Trophoblast cell (in vitro differentiated cells and primary cell): ENCODE measurements at regions not wholly inside any gene's neighbourhood (a gene's known extent, or its start where the extent isn't known, plus 50 kb on each side); places are given as distances from the start of the nearest gene placed in this dataset.

ENCODE experiments used
- DNase-seq, 2 donors: peaks; one replicate each; pipeline ENCODE4 v3.0.0-alpha.2; 2016
- H2AFZ ChIP-seq: 2 replicates; pipeline ENCODE4 v1.6.1; 2013; ENCODE audit warnings: low read length, moderate library complexity, mild to moderate bottlenecking; ENCODE audit not compliant: insufficient read depth, poor library complexity
- H2AK5ac ChIP-seq: 2 replicates; pipeline ENCODE4 v1.6.1; 2013; ENCODE audit warnings: mild to moderate bottlenecking, low read length
- H2BK120ac ChIP-seq: 2 replicates; pipeline ENCODE4 v1.6.1; 2013; ENCODE audit warnings: low read length, mild to moderate bottlenecking, moderate library complexity; ENCODE audit not compliant: insufficient read depth, poor library complexity
- H2BK12ac ChIP-seq: 2 replicates; pipeline ENCODE4 v1.6.1; 2013; ENCODE audit warnings: mild to moderate bottlenecking, low read length, moderate library complexity
- H2BK5ac ChIP-seq: 2 replicates; pipeline ENCODE4 v1.6.1; 2013; ENCODE audit warnings: low read length, low read depth, moderate library complexity, mild to moderate bottlenecking; ENCODE audit not compliant: poor library complexity
- H3K14ac ChIP-seq: 2 replicates; pipeline ENCODE4 v1.6.1; 2013; ENCODE audit warnings: mild to moderate bottlenecking, low read length
- H3K18ac ChIP-seq: 2 replicates; pipeline ENCODE4 v1.6.1; 2013; ENCODE audit warnings: mild to moderate bottlenecking, low read length
- H3K23ac ChIP-seq: 2 replicates; pipeline ENCODE4 v1.6.1; 2013; ENCODE audit warnings: low read length
- H3K27ac ChIP-seq: 2 replicates; pipeline ENCODE4 v1.5.1; 2013; ENCODE audit warnings: low read depth, mild to moderate bottlenecking, inconsistent platforms, low read length, moderate library complexity
- H3K27me3 ChIP-seq: 2 replicates; pipeline ENCODE4 v1.6.1; 2013; ENCODE audit warnings: inconsistent platforms, mild to moderate bottlenecking, low read length, moderate library complexity; ENCODE audit not compliant: insufficient read depth
- H3K36me3 ChIP-seq, 2 experiments: 1 replicate in 1 of 2; 2 replicates in 1 of 2; pipeline ENCODE4 v1.6.1; 2013; ENCODE audit warnings: low read length in 2 of 2, mild to moderate bottlenecking in 2 of 2, moderate library complexity in 1 of 2; ENCODE audit not compliant: insufficient read depth in 2 of 2, control insufficient read depth in 1 of 2
- H3K4ac ChIP-seq: 2 replicates; pipeline ENCODE4 v1.6.1; 2013; ENCODE audit warnings: low read depth, mild to moderate bottlenecking, low read length, moderate library complexity
- H3K4me1 ChIP-seq, 2 experiments: 1 replicate in 1 of 2; 2 replicates in 1 of 2; pipeline ENCODE4 v1.6.1; 2013; ENCODE audit warnings: low read length in 2 of 2, mild to moderate bottlenecking in 2 of 2, moderate library complexity in 1 of 2; ENCODE audit not compliant: insufficient read depth in 2 of 2, control insufficient read depth in 1 of 2
- H3K4me2 ChIP-seq: 2 replicates; pipeline ENCODE4 v1.6.1; 2013; ENCODE audit warnings: inconsistent platforms, mild to moderate bottlenecking, low read length, moderate library complexity
- H3K4me3 ChIP-seq: 2 replicates; pipeline ENCODE4 v1.5.1; 2013; ENCODE audit warnings: mild to moderate bottlenecking, low read depth, low read length, inconsistent platforms
- H3K79me1 ChIP-seq: one replicate; pipeline ENCODE4 v1.6.1; 2013; ENCODE audit warnings: low read length
- H3K79me2 ChIP-seq: 2 replicates; pipeline ENCODE4 v1.6.1; 2013; ENCODE audit warnings: low read length, mild to moderate bottlenecking; ENCODE audit not compliant: control insufficient read depth, insufficient read depth, poor library complexity
- H3K9ac ChIP-seq: 2 replicates; pipeline ENCODE4 v1.6.1; 2013; ENCODE audit warnings: mild to moderate bottlenecking, low read length
- H3K9me3 ChIP-seq: 2 replicates; pipeline ENCODE4 v1.6.1; 2013; ENCODE audit warnings: low read depth, mild to moderate bottlenecking, control low read depth, inconsistent platforms, low read length; ENCODE audit not compliant: insufficient read depth
- H4K12ac ChIP-seq: 2 replicates; pipeline ENCODE4 v1.6.1; 2013; ENCODE audit warnings: low read depth, mild to moderate bottlenecking, low read length, moderate library complexity
- H4K8ac ChIP-seq: 2 replicates; pipeline ENCODE4 v1.6.1; 2013; ENCODE audit warnings: low read depth, mild to moderate bottlenecking, low read length, moderate library complexity
- H4K91ac ChIP-seq: one replicate; pipeline ENCODE4 v1.6.1; 2013; ENCODE audit warnings: low read depth, mild to moderate bottlenecking, low read length, moderate library complexity
- WGBS: extraction: QIAGEN DNeasy Blood & Tissue Kit; methylation state at CpG from one replicate; pipeline ENCODE4 v1.1.7; 2013; ENCODE audit warnings: missing lambda C conversion rate; ENCODE audit not compliant: insufficient read length, insufficient coverage; ENCODE audit errors: extremely low coverage; 5-methylcytosine and 5-hydroxymethylcytosine counted together

- Histone ChIP-seq H3K4me3 (no peak overlapping the region), H2BK12ac (no peak overlapping the region), H3K14ac (no peak overlapping the region), H3K79me2 (no peaks in the 10 kb centered on the region), H4K8ac (no peak overlapping the region), H3K4ac (no peak overlapping the region), H2AK5ac (no peak overlapping the region), H3K4me2 (no peak overlapping the region), H3K27ac (no peak overlapping the region), H4K12ac (no peak overlapping the region), H3K27me3 (no peaks in the 10 kb centered on the region), H2BK120ac (no peak overlapping the region), H3K23ac (no peak overlapping the region), H3K9ac (no peak overlapping the region), H4K91ac (no peak overlapping the region), H2BK5ac (no peak overlapping the region), H3K4me1 (no peaks in the 10 kb centered on the region), H3K79me1 (no peaks in the 10 kb centered on the region), H2AFZ (no peak overlapping the region), H3K18ac (no peak overlapping the region), H3K9me3 (no peaks in the 10 kb centered on the region), H3K36me3 (no peaks in the 10 kb centered on the region)
- no CpG with 5 or more reads among the region's 10 CpGs for WGBS
- DNase-seq = no peak
These were observed 238.2 kb upstream of the NOX3 start for GRCh38 chr6:155693573-155694418.

GRCh38 chr6:155690820-155691219 lies 235.2 kb upstream of the NOX3 start:
- no peak overlapping the region for H3K23ac ChIP-seq
- DNase-seq = no peak
- H3K9ac ChIP-seq = no peak overlapping the region
- H2BK12ac ChIP-seq = no peak overlapping the region
- H3K4me3 ChIP-seq = no peak overlapping the region
- no peaks in the 10 kb centered on the region for H3K36me3 ChIP-seq
- no peak overlapping the region for H4K8ac ChIP-seq
- WGBS = no CpG with 5 or more reads among the region's 3 CpGs
- no peak overlapping the region for H3K18ac ChIP-seq
- H4K12ac ChIP-seq = no peak overlapping the region
- no peak overlapping the region for H2AFZ ChIP-seq
- no peaks in the 10 kb centered on the region for H3K9me3 ChIP-seq
- no peaks in the 10 kb centered on the region for H3K79me1 ChIP-seq
- no peak overlapping the region for H2BK5ac ChIP-seq
- no peak overlapping the region for H3K14ac ChIP-seq
- H2AK5ac ChIP-seq = no peak overlapping the region
- H4K91ac ChIP-seq = no peak overlapping the region
- H3K4ac ChIP-seq = no peak overlapping the region
- H3K4me1 ChIP-seq = no peaks in the 10 kb centered on the region
- no peak overlapping the region for H3K27ac ChIP-seq
- no peaks in the 10 kb centered on the region for H3K79me2 ChIP-seq
- no peak overlapping the region for H3K4me2 ChIP-seq
- H3K27me3 ChIP-seq = no peaks in the 10 kb centered on the region
- H2BK120ac ChIP-seq = no peak overlapping the region

- H3K79me1 ChIP-seq = no peaks in the 10 kb centered on the region
- no peaks in the 10 kb centered on the region for H3K36me3 ChIP-seq
- no peak overlapping the region for H3K14ac ChIP-seq
- H2BK120ac ChIP-seq = no peak overlapping the region
- H2BK5ac ChIP-seq = no peak overlapping the region
- no peaks in the 10 kb centered on the region for H3K4me1 ChIP-seq
- no peaks in the 10 kb centered on the region for H3K9me3 ChIP-seq
- H4K91ac ChIP-seq = no peak overlapping the region
- no peak overlapping the region for H3K27ac ChIP-seq
- H3K4ac ChIP-seq = no peak overlapping the region
- no CpG with 5 or more reads among the region's 6 CpGs for WGBS
- no peaks in the 10 kb centered on the region for H3K27me3 ChIP-seq
- no peak for DNase-seq
- no peak overlapping the region for H3K23ac ChIP-seq
- no peak overlapping the region for H4K8ac ChIP-seq
- no peak overlapping the region for H3K4me3 ChIP-seq
- H3K4me2 ChIP-seq = no peak overlapping the region
- no peak overlapping the region for H2AFZ ChIP-seq
- no peak overlapping the region for H4K12ac ChIP-seq
- H3K9ac ChIP-seq = no peak overlapping the region
- no peaks in the 10 kb centered on the region for H3K79me2 ChIP-seq
- no peak overlapping the region for H2BK12ac ChIP-seq
- no peak overlapping the region for H2AK5ac ChIP-seq
- H3K18ac ChIP-seq = no peak overlapping the region
These were observed 232.0 kb upstream of the NOX3 start for GRCh38 chr6:155687645-155688044.

GRCh38 chr6:155684416-155685196 lies 229.0 kb upstream of the NOX3 start:
- Histone ChIP-seq H3K79me1 (no peaks in the 10 kb centered on the region), H2BK120ac (no peak overlapping the region)
- 100% methylated on average over 1 of the region's 5 CpGs for WGBS

More at GRCh38 chr6:155684416-155685196, 229.0 kb upstream of the NOX3 start:
- Histone ChIP-seq H2AK5ac (no peak overlapping the region), H3K9me3 (no peaks in the 10 kb centered on the region), H2AFZ (no peak overlapping the region), H3K79me2 (no peaks in the 10 kb centered on the region), H3K23ac (no peak overlapping the region), H3K4ac (no peak overlapping the region), H4K91ac (no peak overlapping the region), H3K27me3 (no peaks in the 10 kb centered on the region), H3K4me2 (no peak overlapping the region), H3K9ac (no peak overlapping the region), H2BK5ac (no peak overlapping the region), H4K8ac (no peak overlapping the region), H3K27ac (no peak overlapping the region), H3K4me3 (no peak overlapping the region), H3K14ac (no peak overlapping the region), H2BK12ac (no peak overlapping the region), H3K4me1 (no peaks in the 10 kb centered on the region), H3K18ac (no peak overlapping the region), H4K12ac (no peak overlapping the region), H3K36me3 (no peaks in the 10 kb centered on the region)
- no peak for DNase-seq
